ENCODE measurements at regions not wholly inside any gene's neighbourhood (a gene's known extent, or its start where the extent isn't known, plus 50 kb on each side); places are given as distances from the start of the nearest gene placed in this dataset.

DNA sequence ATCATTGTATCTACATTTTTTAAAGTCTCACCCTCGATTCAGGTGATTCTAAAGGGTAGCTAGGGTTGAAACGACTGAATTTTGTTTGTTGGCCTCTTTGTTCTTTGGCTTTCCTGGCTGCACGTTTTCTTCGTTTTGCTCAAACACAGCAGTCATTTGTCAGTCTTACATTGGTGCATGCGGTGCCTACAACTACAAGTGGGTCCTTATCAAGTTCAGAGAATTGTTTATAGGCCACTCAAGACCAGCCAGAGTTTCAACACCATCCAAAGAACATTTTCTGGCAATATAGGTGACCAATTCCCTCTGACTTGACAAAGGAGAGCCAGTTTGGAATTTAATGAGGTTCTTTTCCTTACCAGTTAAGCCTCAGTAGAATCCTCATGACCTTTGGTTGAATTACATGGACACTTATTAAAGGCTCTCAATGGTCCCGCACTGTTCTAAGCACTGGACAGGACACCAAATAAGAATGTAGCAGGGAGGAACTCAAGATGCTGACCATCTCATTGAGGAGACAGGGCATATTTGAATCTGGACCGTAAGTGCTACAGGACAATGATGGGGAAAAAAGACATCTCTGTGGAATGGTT lies 119.0 kb upstream of the DMRT1 start:
- TF ChIP-seq, protein P1, sequence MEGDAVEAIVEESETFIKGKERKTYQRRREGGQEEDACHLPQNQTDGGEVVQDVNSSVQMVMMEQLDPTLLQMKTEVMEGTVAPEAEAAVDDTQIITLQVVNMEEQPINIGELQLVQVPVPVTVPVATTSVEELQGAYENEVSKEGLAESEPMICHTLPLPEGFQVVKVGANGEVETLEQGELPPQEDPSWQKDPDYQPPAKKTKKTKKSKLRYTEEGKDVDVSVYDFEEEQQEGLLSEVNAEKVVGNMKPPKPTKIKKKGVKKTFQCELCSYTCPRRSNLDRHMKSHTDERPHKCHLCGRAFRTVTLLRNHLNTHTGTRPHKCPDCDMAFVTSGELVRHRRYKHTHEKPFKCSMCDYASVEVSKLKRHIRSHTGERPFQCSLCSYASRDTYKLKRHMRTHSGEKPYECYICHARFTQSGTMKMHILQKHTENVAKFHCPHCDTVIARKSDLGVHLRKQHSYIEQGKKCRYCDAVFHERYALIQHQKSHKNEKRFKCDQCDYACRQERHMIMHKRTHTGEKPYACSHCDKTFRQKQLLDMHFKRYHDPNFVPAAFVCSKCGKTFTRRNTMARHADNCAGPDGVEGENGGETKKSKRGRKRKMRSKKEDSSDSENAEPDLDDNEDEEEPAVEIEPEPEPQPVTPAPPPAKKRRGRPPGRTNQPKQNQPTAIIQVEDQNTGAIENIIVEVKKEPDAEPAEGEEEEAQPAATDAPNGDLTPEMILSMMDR (conservative IDR thresholded peaks at IDR 0.05): no peak
- TF ChIP-seq ZFX (IDR thresholded peaks at IDR 0.05): no peak

Measured in C4-2B (cell line).